EH (cell line): ENCODE measurements at regions not wholly inside any gene's neighbourhood (a gene's known extent, or its start where the extent isn't known, plus 50 kb on each side); places are given as distances from the start of the nearest gene placed in this dataset.
A peak's percentile ranks its signal among the peaks of the same experiment; 100 is the strongest.
"Not testable (repeated sequence)": the region's sequence is repeated elsewhere in the genome, so short reads cannot be mapped to it uniquely, and the experiment has no call there.

Experiments
- DNase-seq: peaks from one replicate; pipeline ENCODE4 v3.0.0-alpha.2; 2015; ENCODE audit warnings: low read depth

DNA sequence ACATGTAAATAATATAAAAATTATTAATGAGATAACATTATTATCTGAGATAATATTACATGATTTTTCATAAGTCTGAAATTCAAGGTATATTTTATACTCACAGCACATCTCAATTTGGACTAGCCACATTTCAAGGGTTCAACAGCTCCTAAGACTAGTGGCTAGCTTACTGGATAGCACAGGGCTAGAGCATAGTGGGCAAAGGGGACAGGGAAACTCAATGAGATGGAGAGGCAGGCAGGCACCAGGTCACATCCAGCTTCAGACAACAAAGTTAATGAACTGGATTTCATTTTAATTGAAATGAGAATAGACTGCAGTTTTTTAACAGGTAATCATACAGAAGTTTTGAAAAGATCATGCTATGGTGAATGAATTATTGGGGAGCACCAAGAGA lies 137.4 kb downstream of the NBPF8 start:
- not testable (repeated sequence) for DNase-seq

DNA sequence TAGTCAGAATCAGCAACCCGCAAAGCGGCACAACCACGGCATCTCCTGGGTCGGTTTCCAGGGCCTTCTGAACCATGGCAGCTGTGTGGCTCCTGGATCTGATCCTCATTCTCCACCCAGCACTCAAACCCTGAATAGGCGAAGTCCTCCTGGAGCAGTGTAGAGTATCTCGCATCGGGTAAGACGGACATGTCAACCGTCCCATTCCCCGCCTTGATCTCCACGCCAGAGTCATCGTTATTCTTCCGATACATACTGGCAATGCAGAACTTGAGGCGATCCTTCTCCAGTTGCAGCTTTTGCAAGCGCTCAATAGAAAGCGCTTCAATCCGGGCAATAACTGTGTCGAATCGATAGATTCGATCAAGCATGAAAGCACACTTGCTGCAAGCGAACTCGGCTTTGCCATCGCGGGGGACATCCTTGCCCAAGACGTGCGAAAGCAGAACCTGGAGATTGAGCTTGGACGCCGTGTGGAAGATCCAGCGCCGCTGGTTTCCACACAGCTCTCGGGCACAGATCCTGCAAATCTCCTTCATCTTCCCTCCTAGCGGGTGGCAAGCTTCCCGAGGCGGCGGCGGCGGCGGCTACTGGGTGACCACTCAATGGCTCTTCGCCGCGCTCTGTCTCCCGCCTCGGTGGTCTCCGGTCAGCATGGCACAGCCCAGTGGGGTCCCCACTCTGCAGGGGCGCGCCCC lies 142.9 kb downstream of the NBPF8 start:
- DNase-seq, result peak; percentile 28

DNA sequence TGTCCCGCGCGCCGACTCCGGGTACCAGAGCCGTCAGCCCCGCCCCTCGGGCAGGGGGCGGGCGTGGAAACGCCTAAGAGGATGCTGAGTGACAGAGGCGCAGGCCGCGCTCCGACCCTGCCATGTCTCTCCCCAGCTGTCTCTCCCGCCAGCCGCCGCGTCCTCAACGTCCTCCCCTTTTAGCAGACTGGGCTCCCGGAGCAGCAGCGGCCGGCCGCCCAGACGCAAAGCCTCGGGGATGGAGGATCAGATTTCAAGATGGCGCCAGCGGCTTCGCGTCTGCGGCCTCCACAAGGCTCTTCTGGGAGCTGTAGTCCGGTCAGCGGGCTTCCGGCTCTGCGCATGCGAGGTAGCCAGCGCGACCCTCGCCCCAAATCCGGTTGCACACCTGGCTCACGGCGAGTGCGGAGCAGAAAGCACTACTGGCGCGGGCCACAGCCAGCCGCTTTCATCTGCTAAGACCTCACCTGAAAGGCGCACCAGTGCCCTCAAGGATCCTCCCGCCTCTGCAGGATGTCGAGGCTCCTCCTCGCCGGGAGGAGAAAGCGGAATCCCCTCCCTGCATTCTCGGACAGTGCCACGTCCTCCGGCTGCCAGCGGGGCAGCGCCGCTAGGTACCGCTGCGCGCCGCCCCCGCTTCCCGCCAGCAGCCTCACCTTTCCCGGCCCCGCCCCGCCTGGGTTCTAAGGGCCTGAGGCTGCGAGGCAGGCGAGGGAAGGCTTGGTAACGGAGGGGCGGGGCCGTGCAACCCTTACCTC lies 143.6 kb downstream of the NBPF8 start:
- peak; percentile 83 for DNase-seq

DNA sequence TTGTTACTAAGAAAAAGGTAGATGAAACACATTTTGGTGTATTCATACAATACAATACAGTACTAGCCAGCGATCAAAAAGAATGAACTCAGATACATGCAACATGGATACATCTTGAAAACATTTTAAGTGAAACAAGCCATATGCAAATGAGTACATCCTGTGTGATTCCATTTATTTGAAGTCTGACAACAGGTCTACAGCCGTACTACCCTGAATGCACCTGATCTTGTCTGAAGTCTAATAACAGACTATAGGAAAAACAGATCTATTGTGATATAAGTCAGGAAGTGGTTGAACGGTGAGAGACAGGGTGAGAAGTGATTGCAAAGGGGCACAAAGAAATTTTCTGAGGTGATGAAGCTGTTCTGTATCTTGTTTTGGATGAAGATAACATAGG lies 146.9 kb downstream of the NBPF8 start:
- not testable (repeated sequence) for DNase-seq

DNA sequence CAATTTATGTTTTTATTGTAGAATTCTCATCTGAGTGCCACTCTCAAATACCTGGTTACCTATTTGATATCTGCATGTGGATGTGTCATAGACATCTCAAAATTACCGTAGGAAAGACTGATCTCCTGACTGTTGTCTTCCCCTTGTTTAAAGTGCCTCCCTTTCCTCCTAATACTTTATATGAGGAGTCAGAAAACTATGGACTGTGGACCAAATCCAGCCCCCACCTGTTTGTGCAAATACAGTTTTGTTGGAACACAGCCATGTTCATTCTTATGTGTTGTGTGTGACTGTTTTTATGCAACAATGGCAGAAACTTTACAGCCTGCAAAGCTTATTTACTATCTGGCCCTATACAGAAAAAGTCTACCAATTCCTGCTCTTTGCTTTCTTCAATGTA lies 150.6 kb downstream of the NBPF8 start:
- DNase-seq, result not testable (repeated sequence)

DNA sequence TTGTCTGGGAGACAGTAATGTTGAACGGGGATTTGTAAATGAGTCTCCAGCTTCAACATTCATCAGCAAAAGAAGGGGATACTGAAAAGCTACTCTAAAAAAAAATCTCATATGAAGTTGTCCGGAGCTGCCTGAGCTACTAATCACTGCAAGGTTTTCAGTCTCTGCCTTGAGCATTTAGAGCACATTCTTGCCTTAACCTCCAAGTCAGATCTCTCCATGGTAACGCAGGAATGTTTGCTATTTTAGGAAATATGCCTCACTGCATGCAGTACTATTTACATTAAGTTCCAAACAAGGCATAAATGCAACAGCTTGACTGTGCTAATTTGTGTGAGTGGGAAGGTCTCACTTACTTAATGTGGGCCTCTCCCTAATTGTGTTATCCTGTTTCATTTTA lies 152.8 kb downstream of the NBPF8 start:
- DNase-seq, result not testable (repeated sequence)

DNA sequence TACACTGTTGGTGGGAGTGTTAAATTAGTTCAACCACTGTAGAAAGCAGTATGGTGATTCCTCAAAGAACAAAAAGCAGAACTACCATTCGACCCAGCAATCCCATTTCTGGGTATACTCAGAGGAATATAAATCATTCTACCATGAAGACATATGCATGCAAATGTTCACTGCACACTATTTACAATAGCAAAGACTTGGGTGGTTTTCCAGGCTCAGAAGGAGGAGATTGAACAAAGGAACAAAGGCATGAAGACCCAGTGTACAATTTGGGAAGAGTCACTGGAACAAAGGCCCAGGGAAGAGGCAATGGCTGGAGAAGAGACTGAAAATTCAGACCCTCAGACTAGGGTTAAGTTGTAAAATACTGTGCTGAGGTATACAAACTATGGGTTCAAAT lies 148.5 kb upstream of the NBPF26 start:
- not testable (repeated sequence) for DNase-seq

DNA sequence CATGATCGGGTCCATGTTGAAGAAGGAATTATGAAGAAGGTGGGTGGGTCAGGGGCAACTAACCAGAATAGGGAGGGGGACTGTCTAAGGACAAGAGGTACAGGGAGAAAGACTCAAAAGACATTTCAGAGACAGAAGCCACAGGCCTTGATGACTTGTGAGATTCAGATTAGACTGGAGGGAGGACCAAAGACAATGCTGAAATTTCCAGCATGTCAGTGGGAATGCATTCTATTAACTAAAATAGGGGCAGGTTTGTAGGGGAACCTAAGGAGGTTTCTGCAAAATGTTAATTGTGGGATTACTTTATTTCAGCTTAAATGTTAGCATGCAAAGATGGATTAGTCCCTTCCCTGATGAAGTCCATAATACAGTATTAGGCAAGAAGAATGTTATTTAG lies 141.6 kb upstream of the NBPF26 start:
- DNase-seq, result not testable (repeated sequence)

DNA sequence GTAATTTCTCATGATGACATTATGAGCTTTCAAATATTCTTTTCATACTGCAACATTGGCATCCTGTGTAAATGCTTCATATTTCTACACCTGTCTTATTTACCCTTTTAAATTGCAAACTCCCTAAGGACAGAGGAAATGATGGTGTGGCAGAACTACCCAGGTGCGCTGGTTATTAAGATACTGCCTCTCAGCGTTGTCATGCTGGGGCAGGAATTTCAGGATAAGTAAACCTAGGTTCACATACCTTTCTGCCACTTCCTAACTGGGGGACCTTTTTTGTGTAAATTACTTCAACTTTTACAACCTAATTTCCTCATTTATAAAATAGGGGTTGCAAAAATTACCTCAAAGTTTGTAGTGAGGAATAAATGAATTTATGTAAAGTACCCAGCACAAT lies 137.7 kb upstream of the NBPF26 start:
- not testable (repeated sequence) for DNase-seq

DNA sequence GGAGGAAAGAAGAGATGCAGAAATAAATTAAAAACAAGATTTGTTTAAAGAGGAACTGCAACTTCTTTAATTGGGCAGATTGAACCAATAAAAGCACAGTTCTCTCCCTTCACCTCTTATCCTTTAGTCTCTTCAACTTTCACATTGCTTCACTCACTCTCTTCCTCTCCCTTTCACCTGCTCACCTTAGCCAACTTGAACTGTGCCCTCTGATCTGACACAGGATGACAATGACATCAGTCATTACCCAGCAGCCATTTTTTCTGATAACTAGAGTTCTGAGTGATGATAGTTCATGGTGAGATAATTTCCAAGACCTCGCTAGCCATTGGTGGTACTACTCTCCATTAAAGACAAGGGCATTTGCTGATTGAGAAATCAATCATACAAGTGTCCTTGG lies 134.9 kb upstream of the NBPF26 start:
- not testable (repeated sequence) for DNase-seq

DNA sequence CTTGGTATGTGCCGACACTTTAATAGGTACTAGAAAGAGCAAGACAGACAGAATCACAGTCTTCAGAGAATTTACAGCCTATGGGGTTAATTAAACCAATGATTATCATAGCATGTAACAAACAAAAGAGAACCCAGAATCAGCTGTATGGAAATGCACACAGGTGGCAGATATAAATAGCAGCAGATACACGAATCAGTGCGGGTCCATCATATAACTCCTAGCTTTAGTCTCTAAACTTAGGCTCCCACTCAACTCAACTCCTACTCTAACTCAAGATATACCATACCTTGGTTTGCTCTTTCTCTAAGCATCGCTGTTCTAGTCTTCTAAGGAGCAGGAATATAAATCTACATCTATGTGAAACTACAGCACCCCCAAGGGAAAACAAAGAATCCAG lies 132.0 kb upstream of the NBPF26 start:
- not testable (repeated sequence) for DNase-seq

DNA sequence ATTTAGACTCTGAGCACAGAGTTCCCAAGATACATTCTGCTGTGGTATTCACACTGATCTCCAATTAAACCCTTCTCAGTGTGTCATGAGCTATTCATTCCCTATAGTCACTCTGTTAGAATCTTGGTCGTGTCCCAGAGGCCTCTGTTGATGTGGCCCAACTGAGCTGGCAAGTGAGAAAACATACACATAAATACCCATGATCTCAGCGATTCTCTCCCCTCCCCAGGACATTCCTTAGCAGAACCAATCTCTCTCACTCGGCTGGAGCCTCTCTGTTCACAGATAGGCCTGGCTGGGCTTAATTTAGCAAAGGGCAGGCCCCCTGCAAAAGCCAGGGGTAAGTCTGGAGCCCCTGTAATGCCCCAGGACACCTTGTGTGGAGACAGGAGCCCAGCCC lies 130.8 kb upstream of the NBPF26 start:
- DNase-seq, result not testable (repeated sequence)

DNA sequence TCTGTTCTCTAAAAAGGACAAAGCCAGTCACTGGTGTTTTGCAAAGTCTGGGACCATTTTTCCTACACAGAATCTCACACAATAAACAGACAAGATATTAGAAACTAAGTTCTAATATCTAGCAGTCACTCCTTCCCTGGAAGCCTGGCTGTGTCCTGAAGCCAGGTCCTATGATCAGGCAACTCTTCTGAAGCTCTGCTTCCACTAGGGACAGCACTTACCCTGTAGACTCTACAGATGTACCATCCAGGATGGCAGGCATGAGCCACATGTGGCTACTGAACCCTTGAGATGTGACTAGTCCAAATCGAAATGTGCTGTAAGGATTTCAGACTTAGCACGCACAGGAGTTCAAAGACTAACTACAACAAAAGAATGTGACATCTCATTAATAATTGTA lies 130.1 kb upstream of the NBPF26 start:
- not testable (repeated sequence) for DNase-seq

DNA sequence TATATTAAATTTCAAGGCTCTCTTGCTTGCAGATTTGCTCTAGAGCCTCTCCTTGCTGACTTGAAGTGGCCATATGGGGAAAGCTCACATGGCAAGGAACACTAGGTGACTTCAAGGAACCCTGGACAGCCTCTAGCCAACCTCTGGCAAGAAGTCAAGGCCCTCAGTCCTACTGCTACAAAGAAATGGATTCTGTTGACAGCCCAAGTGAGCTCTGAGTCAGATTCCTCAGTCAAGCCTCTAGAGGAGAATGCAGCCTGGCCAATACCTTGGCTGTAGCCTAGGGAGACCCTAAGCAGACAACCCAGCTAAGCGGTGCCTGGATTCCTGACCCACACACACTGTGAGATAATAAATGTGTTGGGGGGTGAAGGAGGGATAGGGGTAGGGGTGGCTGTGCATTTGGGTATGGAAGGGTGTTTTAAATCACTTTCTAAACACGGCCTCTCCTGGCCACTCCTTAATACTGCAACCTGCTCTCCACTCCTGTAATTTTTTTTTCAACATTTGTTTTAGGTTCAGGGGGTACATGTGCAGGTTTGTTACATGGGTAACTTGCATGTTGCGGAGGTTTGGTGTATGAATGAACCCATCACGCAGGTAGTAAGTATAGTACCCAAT lies 125.3 kb upstream of the NBPF26 start:
- not testable (repeated sequence) for DNase-seq

DNA sequence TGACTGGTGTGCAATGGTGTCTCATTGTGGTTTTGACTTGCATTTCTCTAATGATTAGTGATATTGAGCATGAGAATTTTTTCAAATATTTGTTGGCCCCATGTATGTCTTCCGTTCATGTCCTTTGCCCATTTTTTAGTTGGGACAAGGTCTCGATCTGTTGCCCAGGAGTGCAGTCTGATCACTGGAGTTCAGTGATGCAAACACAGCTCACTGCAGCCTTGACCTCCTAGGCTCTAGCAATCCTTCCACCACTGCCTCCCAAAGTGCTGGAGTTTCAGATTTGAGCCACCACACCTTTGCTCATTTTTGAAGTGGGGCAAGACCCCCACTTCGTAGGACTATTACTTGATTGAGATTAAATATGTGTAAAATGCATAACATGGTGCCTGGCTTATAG lies 124.2 kb upstream of the NBPF26 start:
- DNase-seq, result not testable (repeated sequence)

DNA sequence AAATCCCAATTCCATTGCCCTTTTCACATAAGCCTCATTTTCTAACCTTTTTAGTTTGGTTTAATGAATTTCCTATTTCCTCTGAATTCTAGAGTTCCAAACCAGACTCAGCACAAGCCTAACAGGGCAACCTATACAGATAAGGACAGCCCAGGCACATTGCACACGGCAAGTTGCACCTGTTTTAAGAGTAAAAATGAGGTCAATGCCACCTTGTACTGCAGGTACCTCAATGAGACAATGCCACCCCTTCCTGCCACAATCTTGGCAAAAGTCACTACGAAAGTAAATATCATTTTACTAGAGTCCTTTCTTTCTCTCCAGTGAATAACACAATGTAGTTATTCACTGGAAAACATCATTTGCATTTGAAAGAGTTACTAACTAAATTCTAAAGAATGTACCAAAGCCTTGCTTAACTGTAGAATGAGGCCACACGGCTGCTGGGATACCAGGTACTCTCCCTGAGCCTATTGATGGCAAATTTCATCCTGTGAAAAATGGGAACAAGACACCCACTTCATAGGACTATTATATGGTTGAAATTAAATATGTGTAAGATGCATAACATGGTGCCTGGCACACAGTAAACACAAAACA lies 123.2 kb upstream of the NBPF26 start:
- not testable (repeated sequence) for DNase-seq

DNA sequence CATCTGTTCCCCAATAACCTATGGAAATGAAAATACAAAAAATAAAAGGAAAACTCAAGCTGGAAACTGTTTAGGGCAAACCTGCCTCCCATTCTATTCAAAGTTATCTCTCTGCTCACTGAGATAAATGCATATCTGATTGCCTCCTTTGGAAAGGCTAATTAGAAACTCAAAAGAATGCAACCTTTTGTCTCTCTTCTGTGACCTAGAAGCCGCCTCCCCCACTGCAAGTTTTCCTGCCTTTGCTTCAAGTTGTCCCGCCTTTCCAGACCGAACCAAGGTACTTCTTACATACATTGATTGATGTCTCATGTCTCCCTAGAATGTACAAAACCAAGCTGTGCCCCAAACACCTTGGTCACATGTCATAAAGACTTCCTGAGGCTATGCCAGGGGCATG lies 115.9 kb upstream of the NBPF26 start:
- not testable (repeated sequence) for DNase-seq

DNA sequence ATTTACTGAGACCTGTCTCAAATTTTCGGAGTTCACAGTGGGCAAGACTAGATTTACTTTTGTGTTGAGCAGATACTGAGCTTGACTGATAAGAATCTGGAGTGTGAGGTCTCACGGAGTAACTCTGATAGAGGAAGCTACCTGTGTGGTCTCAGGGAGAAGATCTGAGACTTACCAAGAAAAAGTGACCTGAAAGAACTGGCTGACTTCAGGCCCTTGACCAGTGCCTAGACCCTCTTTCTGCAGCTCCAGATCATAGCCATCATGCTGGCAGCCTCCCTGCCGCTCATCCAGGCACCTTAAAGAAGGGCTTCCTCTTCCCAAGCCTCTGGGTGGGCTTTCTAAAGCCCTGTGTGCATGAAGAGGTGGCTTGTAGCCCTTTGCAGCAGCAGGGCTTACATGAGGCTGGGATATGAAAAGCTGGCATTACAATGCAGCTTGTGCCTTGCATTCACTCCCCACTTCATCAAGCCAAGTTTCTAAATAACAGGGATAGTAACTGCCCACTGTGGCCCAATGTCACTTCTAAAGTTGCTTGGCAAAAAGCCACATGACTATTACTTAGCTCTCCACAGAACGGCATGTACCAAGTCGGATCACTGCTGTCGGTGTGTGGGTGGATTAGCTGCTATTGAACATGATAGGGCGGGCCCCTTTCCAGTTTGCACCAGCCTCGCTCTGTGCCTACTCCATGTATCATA lies 115.3 kb upstream of the NBPF26 start:
- DNase-seq, result not testable (repeated sequence)

DNA sequence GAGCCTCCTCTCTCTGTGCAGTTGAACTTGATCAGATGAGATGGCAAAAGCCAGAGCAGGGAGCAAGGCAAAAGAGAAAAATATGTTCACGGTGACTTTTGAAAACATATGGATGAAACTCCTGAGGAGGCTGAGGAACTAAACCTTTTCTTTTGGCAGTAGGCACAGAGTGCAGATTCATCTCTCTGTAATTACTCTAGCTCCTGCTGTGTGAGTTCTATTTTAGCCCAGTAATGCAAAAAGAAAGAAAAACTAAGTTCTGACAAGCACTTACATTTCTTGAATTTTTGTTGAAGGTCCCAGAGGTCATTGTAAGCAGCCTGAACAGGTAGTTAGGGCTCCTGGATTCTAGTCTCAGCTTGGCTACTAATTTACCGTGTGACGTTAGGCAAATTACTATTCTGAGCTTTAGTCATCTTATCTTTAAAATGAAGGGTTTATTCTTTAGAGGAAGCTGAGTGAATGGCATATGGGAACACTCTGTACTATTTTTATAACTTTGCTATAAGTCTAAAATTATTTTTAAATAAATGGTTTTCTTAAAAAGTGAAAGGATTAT lies 114.7 kb upstream of the NBPF26 start:
- DNase-seq, result not testable (repeated sequence)

DNA sequence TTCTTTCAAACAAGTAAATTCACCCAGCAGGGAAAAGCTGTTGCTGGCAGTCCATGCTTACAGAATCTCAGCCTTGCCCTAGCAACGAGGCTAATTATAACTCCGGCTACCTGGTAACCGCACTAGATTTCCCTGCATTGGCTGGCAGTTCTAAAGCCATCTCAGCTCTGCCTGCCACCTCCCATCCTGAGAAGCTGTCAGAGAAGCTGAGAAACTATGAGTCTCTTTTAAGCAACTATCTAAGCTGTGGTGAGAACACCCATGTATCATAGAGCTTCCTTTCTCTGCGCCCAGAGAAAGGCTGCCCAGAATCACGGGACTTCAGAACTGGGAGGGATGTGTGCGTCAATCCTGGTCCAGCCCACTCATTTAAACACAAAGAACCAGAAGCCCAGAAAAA lies 113.9 kb upstream of the NBPF26 start:
- not testable (repeated sequence) for DNase-seq

DNA sequence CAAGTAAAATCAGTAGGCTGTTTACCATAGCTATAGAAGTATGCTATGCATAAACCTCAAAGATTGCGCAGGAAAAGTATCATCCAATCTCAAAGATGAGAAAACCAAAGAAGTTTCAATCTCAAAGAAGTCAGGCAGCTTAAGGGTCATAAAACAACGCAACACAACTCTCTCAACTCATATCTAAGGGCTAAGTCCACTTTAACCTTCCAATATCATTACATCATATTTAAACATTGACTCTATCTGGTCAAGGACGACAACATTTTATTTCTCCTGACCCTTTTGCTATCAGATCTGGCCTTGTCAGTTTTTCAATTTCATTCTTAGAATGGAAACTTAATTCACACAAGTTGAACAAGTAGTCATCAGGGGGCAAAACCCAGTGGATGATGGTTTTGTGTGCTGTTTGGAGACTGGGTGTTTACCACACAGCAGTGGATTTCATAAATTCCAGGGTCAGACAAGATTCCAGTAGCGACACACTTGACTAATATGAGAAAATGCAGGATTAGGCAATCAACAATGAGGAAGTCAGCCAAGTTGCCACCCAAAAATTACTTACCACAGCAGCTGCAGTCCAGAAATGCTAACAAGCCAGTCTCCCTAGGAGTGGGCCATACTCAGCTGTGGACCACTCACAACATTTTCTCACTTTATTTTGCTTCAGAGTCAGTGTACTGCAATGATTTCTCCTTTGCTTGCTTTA lies 108.7 kb upstream of the NBPF26 start:
- DNase-seq, result not testable (repeated sequence)
